Colonic mucosa (tissue), 4 donors: ENCODE measurements at regions not wholly inside any gene's neighbourhood (a gene's known extent, or its start where the extent isn't known, plus 50 kb on each side); places are given as distances from the start of the nearest gene placed in this dataset.

ENCODE experiments used
- DNase-seq: peaks from one replicate; pipeline ENCODE4 v3.0.0-alpha.2; 2020
- H3K27ac ChIP-seq: fragments of 200-600 bp; one replicate; pipeline ENCODE4 v1.8.0; 2021
- H3K27me3 ChIP-seq: fragments of 200-600 bp; one replicate; pipeline ENCODE4 v1.8.0; 2021
- H3K36me3 ChIP-seq: fragments of 200-600 bp; one replicate; pipeline ENCODE4 v1.8.0; 2021
- H3K4me1 ChIP-seq: fragments of 200-600 bp; one replicate; pipeline ENCODE4 v1.8.0; 2021; ENCODE audit warnings: mild to moderate bottlenecking
- H3K4me3 ChIP-seq: fragments of 200-600 bp; one replicate; pipeline ENCODE4 v1.8.0; 2021
- H3K9ac ChIP-seq, 2 donors: one replicate each; pipeline ENCODE4 v1.7.0; 2013; ENCODE audit warnings: control low read depth in 2 of 2, low read depth in 2 of 2, low read length in 2 of 2
- H3K9me3 ChIP-seq: fragments of 200-600 bp; one replicate; pipeline ENCODE4 v1.8.0; 2021
- CTCF ChIP-seq: fragments of 200-600 bp; IDR thresholded peaks from one replicate; pipeline ENCODE4 v1.8.0; 2022; ENCODE audit warnings: antibody characterized with exemption, mild to moderate bottlenecking
- intact Hi-C: fragments of 100-400 bp; cut with DNase I; formaldehyde crosslinking; loops from one replicate; pipeline ENCODE4 v1.14.1; 2022
- donor health status: healthy.
- donor health status: DM: no; HTN: no; CAD: no.
- donor health status: DM: no; HTN: no; CAD: no.

GRCh38 chr1:208405014-208405413 is 160.8 kb upstream of the PLXNA2 start:
- DNase-seq, result no peak

GRCh38 chr1:208409176-208409575 is 165.0 kb upstream of the PLXNA2 start:
- no peak for TF ChIP-seq CTCF
- Histone ChIP-seq H3K36me3 (no peaks in the 10 kb centered on the region), H3K9me3 (no peaks in the 10 kb centered on the region), H3K27ac (no peak overlapping the region), H3K27me3 (no peaks in the 10 kb centered on the region), H3K4me1 (no peaks in the 10 kb centered on the region), H3K9ac (no peak overlapping the region), H3K4me3 (no peak overlapping the region)
- intact Hi-C loops, result no loop called here
- DNase-seq, result no peak

More at GRCh38 chr1:208405014-208405413, 160.8 kb upstream of the PLXNA2 start:
- intact Hi-C loops, result no loop called here
- Histone ChIP-seq H3K36me3 (no peaks in the 10 kb centered on the region), H3K9me3 (no peaks in the 10 kb centered on the region), H3K4me3 (no peak overlapping the region), H3K4me1 (no peaks in the 10 kb centered on the region), H3K27ac (no peak overlapping the region), H3K9ac (no peak overlapping the region), H3K27me3 (no peaks in the 10 kb centered on the region)
- no peak for TF ChIP-seq CTCF

GRCh38 chr1:208410409-208410808 is 166.2 kb upstream of the PLXNA2 start:
- TF ChIP-seq CTCF, result no peak
- Histone ChIP-seq H3K9ac (no peak overlapping the region), H3K4me1 (no peaks in the 10 kb centered on the region), H3K27me3 (no peaks in the 10 kb centered on the region), H3K27ac (no peak overlapping the region), H3K9me3 (no peaks in the 10 kb centered on the region), H3K4me3 (no peak overlapping the region), H3K36me3 (no peaks in the 10 kb centered on the region)
- intact Hi-C loops, result no loop called here
- no peak for DNase-seq

GRCh38 chr1:208413006-208413405 is 168.8 kb upstream of the PLXNA2 start:
- H3K4me3 ChIP-seq, result no peak overlapping the region
- intact Hi-C loops, result no loop called here
- H3K9me3 ChIP-seq, result no peaks in the 10 kb centered on the region
- no peaks in the 10 kb centered on the region for H3K27me3 ChIP-seq
- H3K36me3 ChIP-seq, result no peaks in the 10 kb centered on the region
- H3K9ac ChIP-seq, result no peak overlapping the region
- no peaks in the 10 kb centered on the region for H3K4me1 ChIP-seq
- no peak for DNase-seq
- TF ChIP-seq CTCF, result no peak
- no peak overlapping the region for H3K27ac ChIP-seq

- Histone ChIP-seq H3K27ac (no peak overlapping the region), H3K9ac (no peak overlapping the region), H3K27me3 (no peaks in the 10 kb centered on the region), H3K4me3 (no peak overlapping the region), H3K4me1 (no peaks in the 10 kb centered on the region), H3K9me3 (no peaks in the 10 kb centered on the region), H3K36me3 (no peaks in the 10 kb centered on the region)
- DNase-seq, result no peak
- intact Hi-C loops, result no loop called here
- TF ChIP-seq CTCF, result no peak
Measured at GRCh38 chr1:208418667-208419066, 174.5 kb upstream of the PLXNA2 start.
